ENCODE measurements at regions not wholly inside any gene's neighbourhood (a gene's known extent, or its start where the extent isn't known, plus 50 kb on each side); places are given as distances from the start of the nearest gene placed in this dataset.

GRCh38 chr14:56412468-56413434 lies 166.8 kb upstream of the TMEM260 start:
- TF ChIP-seq CTCF (IDR thresholded peaks at IDR 0.05; ENCODE audit: low read depth, low read length) (no peak), EZH2phosphoT487 (IDR thresholded peaks at IDR 0.05; ENCODE audit: low read depth) (no peak)

Data from OCI-LY3 (cell line).